ENCODE measurements at regions not wholly inside any gene's neighbourhood (a gene's known extent, or its start where the extent isn't known, plus 50 kb on each side); places are given as distances from the start of the nearest gene placed in this dataset.

DNA sequence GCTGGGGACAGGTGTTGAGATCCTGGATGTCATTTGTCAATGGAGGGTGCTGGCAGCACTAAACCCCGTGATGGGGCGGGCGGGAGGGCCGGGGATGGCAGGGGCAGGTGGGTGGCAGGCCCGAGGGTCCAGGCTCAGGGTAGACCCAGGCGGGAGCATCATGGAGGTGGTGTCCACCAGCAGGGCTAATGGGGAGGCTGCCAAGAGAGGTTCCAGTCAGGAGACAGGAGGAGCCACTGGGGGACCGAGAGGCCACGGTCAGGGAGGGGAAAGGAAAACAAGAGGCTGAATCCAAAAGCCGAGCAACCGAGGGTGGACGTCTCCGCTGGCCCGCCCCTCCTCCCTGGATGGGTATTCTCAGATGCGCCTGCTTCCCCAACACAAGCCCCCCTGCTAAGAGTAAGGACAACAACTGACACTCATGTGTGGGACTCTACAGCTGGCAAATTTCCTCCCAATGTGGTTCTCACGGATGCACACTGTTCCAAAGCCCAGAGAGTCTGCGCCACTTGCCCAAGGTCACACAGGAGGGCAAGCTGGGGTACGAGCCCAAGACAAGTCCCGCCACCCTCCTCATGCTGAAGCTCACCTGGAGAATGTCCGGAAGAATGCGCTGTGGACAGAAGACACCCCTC is 132.0 kb downstream of the CPZ start:
- Histone ChIP-seq H3K4me2 (ENCODE audit: control insufficient read depth, insufficient read depth) (no peak overlapping the region), H3K9ac (ENCODE audit: control insufficient read depth, insufficient read depth, low read length) (no peak overlapping the region), H3K79me2 (ENCODE audit: control insufficient read depth, insufficient read depth, low read length) (no peaks in the 10 kb centered on the region), H3K27me3 (replicated peaks in 1 of 2; ENCODE audit: control insufficient read depth in 2 of 2, insufficient read depth in 2 of 2, low read length in 1 of 2) (no peaks in the 10 kb centered on the region), H3K4me1 (ENCODE audit: control insufficient read depth, insufficient read depth, low read length) (no peaks in the 10 kb centered on the region), H2AFZ (ENCODE audit: control insufficient read depth, low read depth, low read length) (no peak overlapping the region), H3K4me3 (no peak overlapping the region), H3K9me3 (replicated peaks; ENCODE audit: control insufficient read depth, insufficient read depth, low read length) (no peaks in the 10 kb centered on the region; the same call in 2 of the 3 replicates), H3K36me3 (ENCODE audit: control insufficient read depth in 2 of 2, insufficient read depth in 2 of 2, low read length in 1 of 2) (no peaks in the 10 kb centered on the region), H4K20me1 (ENCODE audit: control insufficient read depth, insufficient read depth) (no peaks in the 10 kb centered on the region), H3K27ac (ENCODE audit: control insufficient read depth, insufficient read depth) (no peak overlapping the region)
- ChIA-PET POLR2A (no interaction called here), RAD21 (ENCODE audit: unreplicated experiment) (no interaction called here), SMC1A (ENCODE audit: uncharacterized antibody, unreplicated experiment) (no interaction called here), CTCF (no interaction called here)
- TF ChIP-seq KAT2A (conservative IDR thresholded peaks at IDR 0.05; ENCODE audit: control insufficient read depth, low read depth, low read length) (no peak), SUZ12 (IDR thresholded peaks at IDR 0.05; ENCODE audit: unreplicated experiment) (no peak), BRCA1 (IDR thresholded peaks at IDR 0.05; ENCODE audit: low read depth, low read length) (no peak), SUPT20H (IDR thresholded peaks at IDR 0.05; ENCODE audit: borderline replicate concordance, control insufficient read depth, low read depth, low read length) (no peak), NFYB (IDR thresholded peaks at IDR 0.05; ENCODE audit: insufficient read depth, low read depth, low read length) (no peak), TBL1XR1 (IDR thresholded peaks at IDR 0.05; ENCODE audit: low read depth, low read length) (no peak), SP1 (IDR thresholded peaks at IDR 0.05; ENCODE audit: low read depth, low read length) (no peak)
- TF ChIP-seq, protein P1, sequence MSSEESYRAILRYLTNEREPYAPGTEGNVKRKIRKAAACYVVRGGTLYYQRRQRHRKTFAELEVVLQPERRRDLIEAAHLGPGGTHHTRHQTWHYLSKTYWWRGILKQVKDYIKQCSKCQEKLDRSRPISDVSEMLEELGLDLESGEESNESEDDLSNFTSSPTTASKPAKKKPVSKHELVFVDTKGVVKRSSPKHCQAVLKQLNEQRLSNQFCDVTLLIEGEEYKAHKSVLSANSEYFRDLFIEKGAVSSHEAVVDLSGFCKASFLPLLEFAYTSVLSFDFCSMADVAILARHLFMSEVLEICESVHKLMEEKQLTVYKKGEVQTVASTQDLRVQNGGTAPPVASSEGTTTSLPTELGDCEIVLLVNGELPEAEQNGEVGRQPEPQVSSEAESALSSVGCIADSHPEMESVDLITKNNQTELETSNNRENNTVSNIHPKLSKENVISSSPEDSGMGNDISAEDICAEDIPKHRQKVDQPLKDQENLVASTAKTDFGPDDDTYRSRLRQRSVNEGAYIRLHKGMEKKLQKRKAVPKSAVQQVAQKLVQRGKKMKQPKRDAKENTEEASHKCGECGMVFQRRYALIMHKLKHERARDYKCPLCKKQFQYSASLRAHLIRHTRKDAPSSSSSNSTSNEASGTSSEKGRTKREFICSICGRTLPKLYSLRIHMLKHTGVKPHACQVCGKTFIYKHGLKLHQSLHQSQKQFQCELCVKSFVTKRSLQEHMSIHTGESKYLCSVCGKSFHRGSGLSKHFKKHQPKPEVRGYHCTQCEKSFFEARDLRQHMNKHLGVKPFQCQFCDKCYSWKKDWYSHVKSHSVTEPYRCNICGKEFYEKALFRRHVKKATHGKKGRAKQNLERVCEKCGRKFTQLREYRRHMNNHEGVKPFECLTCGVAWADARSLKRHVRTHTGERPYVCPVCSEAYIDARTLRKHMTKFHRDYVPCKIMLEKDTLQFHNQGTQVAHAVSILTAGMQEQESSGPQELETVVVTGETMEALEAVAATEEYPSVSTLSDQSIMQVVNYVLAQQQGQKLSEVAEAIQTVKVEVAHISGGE (CRISPR knock-in tag; IDR thresholded peaks at IDR 0.05): no peak
- TF ChIP-seq, protein P2, sequence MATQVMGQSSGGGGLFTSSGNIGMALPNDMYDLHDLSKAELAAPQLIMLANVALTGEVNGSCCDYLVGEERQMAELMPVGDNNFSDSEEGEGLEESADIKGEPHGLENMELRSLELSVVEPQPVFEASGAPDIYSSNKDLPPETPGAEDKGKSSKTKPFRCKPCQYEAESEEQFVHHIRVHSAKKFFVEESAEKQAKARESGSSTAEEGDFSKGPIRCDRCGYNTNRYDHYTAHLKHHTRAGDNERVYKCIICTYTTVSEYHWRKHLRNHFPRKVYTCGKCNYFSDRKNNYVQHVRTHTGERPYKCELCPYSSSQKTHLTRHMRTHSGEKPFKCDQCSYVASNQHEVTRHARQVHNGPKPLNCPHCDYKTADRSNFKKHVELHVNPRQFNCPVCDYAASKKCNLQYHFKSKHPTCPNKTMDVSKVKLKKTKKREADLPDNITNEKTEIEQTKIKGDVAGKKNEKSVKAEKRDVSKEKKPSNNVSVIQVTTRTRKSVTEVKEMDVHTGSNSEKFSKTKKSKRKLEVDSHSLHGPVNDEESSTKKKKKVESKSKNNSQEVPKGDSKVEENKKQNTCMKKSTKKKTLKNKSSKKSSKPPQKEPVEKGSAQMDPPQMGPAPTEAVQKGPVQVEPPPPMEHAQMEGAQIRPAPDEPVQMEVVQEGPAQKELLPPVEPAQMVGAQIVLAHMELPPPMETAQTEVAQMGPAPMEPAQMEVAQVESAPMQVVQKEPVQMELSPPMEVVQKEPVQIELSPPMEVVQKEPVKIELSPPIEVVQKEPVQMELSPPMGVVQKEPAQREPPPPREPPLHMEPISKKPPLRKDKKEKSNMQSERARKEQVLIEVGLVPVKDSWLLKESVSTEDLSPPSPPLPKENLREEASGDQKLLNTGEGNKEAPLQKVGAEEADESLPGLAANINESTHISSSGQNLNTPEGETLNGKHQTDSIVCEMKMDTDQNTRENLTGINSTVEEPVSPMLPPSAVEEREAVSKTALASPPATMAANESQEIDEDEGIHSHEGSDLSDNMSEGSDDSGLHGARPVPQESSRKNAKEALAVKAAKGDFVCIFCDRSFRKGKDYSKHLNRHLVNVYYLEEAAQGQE (IDR thresholded peaks at IDR 0.05; ENCODE audit: low read depth, low read length): no peak
- TF ChIP-seq, protein P3, sequence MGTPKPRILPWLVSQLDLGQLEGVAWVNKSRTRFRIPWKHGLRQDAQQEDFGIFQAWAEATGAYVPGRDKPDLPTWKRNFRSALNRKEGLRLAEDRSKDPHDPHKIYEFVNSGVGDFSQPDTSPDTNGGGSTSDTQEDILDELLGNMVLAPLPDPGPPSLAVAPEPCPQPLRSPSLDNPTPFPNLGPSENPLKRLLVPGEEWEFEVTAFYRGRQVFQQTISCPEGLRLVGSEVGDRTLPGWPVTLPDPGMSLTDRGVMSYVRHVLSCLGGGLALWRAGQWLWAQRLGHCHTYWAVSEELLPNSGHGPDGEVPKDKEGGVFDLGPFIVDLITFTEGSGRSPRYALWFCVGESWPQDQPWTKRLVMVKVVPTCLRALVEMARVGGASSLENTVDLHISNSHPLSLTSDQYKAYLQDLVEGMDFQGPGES (IDR thresholded peaks at IDR 0.05): no peak
- 59% methylated on average over 14 of the region's 20 CpGs for WGBS (ENCODE audit: insufficient coverage, insufficient replicate concordance, low lambda C conversion rate, missing lambda C conversion rate)
- intact Hi-C loops (cut with micrococcal nuclease; ENCODE audit: unreplicated experiment) (no loop called here), in situ Hi-C loops (cut with MboI) (no loop called here)
- no TSS peak for BruUV-seq (replicated peaks)
- no peak for ATAC-seq
- no peak for DNase-seq (ENCODE audit: low read depth, low spot score)
- no peak for FAIRE-seq
